Gastroesophageal sphincter (tissue), 3 donors: ENCODE measurements at regions not wholly inside any gene's neighbourhood (a gene's known extent, or its start where the extent isn't known, plus 50 kb on each side); places are given as distances from the start of the nearest gene placed in this dataset.

Experiments used
- EP300 ChIP-seq: sonication (generic); formaldehyde crosslinking; IDR thresholded peaks from one replicate; pipeline ENCODE4 v1.6.1; 2017; ENCODE audit warnings: antibody characterized with exemption, mild to moderate bottlenecking
- POLR2A ChIP-seq, 2 donors: fragments of 450-650 bp; IDR thresholded peaks; one replicate each; pipeline ENCODE4 v1.6.1; 2017; ENCODE audit warnings: antibody characterized with exemption in 2 of 2, mild to moderate bottlenecking in 2 of 2, moderate library complexity in 1 of 2
- POLR2AphosphoS5 ChIP-seq: sonication (generic); formaldehyde crosslinking; IDR thresholded peaks from one replicate; pipeline ENCODE4 v1.6.1; 2017; ENCODE audit warnings: antibody characterized with exemption
- TF ChIP-seq, protein P1 (sequence below), 4 experiments: fragments of 200-600 bp in 2 of 4; fragments of 450-650 bp in 2 of 4; sonication (generic) in 1 of 4; IDR thresholded peaks; one replicate each; pipeline ENCODE4 v1.5.1; 2017 to 2019; ENCODE audit warnings: antibody characterized with exemption in 4 of 4, mild to moderate bottlenecking in 2 of 4, moderate library complexity in 2 of 4

DNA sequence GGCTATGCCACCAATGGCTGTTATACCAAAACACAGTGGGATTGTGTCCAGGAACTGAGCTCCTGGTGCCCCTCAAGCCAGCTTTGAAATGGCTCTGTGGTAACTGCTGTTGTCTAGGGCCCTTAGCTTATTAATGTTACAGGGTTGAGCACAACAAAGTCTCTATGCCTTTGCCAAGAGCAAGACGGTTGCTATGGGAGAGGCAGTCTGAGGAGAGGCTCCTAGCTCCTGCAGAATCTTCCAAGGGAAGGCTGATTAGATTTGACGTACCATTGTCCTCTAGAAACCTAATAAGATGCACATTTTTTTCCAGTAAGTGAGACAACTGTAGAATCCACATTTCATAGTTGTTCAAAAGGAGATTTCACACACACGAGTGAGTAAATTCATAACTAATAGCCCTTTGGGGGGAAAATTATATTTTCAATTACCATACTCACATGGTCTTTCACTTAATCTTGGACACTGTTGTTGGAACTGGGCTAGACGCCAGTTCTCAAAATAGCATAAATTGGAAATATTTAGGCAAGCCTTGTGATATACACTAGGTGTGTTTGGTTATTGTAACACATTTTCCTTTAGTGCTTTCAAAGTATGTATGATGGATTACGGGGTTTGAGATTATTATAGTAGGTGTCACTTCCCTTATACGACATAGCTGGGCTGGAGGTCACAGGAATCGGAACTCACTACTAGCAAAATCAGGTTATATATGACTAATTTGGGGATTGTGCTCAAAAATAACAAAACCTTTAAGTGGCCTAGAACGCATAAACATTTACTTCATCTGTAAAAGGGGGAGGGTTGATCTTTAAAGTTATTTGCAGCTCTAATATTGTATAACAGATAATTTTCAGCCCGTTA lies 186.3 kb upstream of the EGFLAM start:
- TF ChIP-seq POLR2AphosphoS5 (no peak), EP300 (no peak), POLR2A (IDR thresholded peaks at IDR 0.05) (no peak)
- TF ChIP-seq, protein P1, sequence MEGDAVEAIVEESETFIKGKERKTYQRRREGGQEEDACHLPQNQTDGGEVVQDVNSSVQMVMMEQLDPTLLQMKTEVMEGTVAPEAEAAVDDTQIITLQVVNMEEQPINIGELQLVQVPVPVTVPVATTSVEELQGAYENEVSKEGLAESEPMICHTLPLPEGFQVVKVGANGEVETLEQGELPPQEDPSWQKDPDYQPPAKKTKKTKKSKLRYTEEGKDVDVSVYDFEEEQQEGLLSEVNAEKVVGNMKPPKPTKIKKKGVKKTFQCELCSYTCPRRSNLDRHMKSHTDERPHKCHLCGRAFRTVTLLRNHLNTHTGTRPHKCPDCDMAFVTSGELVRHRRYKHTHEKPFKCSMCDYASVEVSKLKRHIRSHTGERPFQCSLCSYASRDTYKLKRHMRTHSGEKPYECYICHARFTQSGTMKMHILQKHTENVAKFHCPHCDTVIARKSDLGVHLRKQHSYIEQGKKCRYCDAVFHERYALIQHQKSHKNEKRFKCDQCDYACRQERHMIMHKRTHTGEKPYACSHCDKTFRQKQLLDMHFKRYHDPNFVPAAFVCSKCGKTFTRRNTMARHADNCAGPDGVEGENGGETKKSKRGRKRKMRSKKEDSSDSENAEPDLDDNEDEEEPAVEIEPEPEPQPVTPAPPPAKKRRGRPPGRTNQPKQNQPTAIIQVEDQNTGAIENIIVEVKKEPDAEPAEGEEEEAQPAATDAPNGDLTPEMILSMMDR (IDR thresholded peaks at IDR 0.05), result no peak
